OCI-M1 (cell line): ENCODE measurements at regions not wholly inside any gene's neighbourhood (a gene's known extent, or its start where the extent isn't known, plus 50 kb on each side); places are given as distances from the start of the nearest gene placed in this dataset.
"Not testable (repeated sequence)": the region's sequence is repeated elsewhere in the genome, so short reads cannot be mapped to it uniquely, and the experiment has no call there.

Experiments used
- DNase-seq: peaks from one replicate; lab custom pipeline; 2025; lab: John Stamatoyannopoulos, UW

GRCh38 chr12:73699318-73699717 is 838.3 kb upstream of the ATXN7L3B start:
- no peak for DNase-seq

GRCh38 chr12:73714655-73715054 is 823.0 kb upstream of the ATXN7L3B start:
- DNase-seq = no peak

GRCh38 chr12:73716143-73716542 is 821.5 kb upstream of the ATXN7L3B start:
- not testable (repeated sequence) for DNase-seq

GRCh38 chr12:73719223-73719622 is 818.4 kb upstream of the ATXN7L3B start:
- no peak for DNase-seq

- DNase-seq = no peak
These were observed 810.8 kb upstream of the ATXN7L3B start for GRCh38 chr12:73726881-73727280.

GRCh38 chr12:73731658-73732057 is 806.0 kb upstream of the ATXN7L3B start:
- DNase-seq = no peak

- DNase-seq = no peak
These were observed 768.3 kb upstream of the ATXN7L3B start for GRCh38 chr12:73769337-73769736.

GRCh38 chr12:73798523-73798922 is 739.1 kb upstream of the ATXN7L3B start:
- DNase-seq = no peak

GRCh38 chr12:73815072-73815645 is 722.5 kb upstream of the ATXN7L3B start:
- DNase-seq = no peak

- no peak for DNase-seq
These were observed 720.5 kb upstream of the ATXN7L3B start for GRCh38 chr12:73817161-73817560.

GRCh38 chr12:73833746-73834145 is 703.9 kb upstream of the ATXN7L3B start:
- DNase-seq = no peak

- no peak for DNase-seq
These were observed 695.7 kb upstream of the ATXN7L3B start for GRCh38 chr12:73841963-73842362.

- no peak for DNase-seq
These were observed 674.1 kb upstream of the ATXN7L3B start for GRCh38 chr12:73863546-73863945.

- DNase-seq = no peak
These were observed 670.5 kb upstream of the ATXN7L3B start for GRCh38 chr12:73867147-73867546.

- not testable (repeated sequence) for DNase-seq
These were observed 660.3 kb upstream of the ATXN7L3B start for GRCh38 chr12:73877291-73877690.

- no peak for DNase-seq
These were observed 645.4 kb upstream of the ATXN7L3B start for GRCh38 chr12:73892201-73892600.

- DNase-seq = no peak
These were observed 639.0 kb upstream of the ATXN7L3B start for GRCh38 chr12:73898645-73899044.

GRCh38 chr12:73902260-73902659 is 635.4 kb upstream of the ATXN7L3B start:
- no peak for DNase-seq

GRCh38 chr12:73906757-73907156 is 630.9 kb upstream of the ATXN7L3B start:
- no peak for DNase-seq

GRCh38 chr12:73935817-73936216 is 601.8 kb upstream of the ATXN7L3B start:
- DNase-seq = peak; percentile 51

- no peak for DNase-seq
These were observed 590.2 kb upstream of the ATXN7L3B start for GRCh38 chr12:73947326-73948026.

GRCh38 chr12:73950507-73950906 is 587.1 kb upstream of the ATXN7L3B start:
- DNase-seq = no peak

- DNase-seq = no peak
These were observed 585.5 kb upstream of the ATXN7L3B start for GRCh38 chr12:73951956-73952703.
